Gastroesophageal sphincter (tissue), 4 donors: ENCODE measurements at regions not wholly inside any gene's neighbourhood (a gene's known extent, or its start where the extent isn't known, plus 50 kb on each side); places are given as distances from the start of the nearest gene placed in this dataset.

Experiments used
- ATAC-seq: fragments of 150-250 bp; one replicate; pipeline ENCODE4 v1.9.1; 2016; ENCODE audit warnings: mild to moderate bottlenecking, moderate library complexity
- H3K27ac ChIP-seq, 4 donors: fragments of 200-600 bp; sonication (generic) in 3 of 4; 1 replicate in 3 of 4; 2 replicates in 1 of 4; pipeline ENCODE4 v1.5.1; 2016 to 2019
- H3K27me3 ChIP-seq: fragments of 200-600 bp; sonication (generic); one replicate; pipeline ENCODE4 v1.5.1; 2019
- H3K36me3 ChIP-seq, 2 donors: fragments of 200-600 bp; sonication (generic); one replicate each; pipeline ENCODE4 v1.5.1; 2019; ENCODE audit warnings: control low read depth in 1 of 2
- H3K4me1 ChIP-seq, 3 donors: fragments of 200-600 bp; sonication (generic); 1 replicate in 2 of 3; 2 replicates in 1 of 3; pipeline ENCODE4 v1.5.1; 2016 to 2019; ENCODE audit warnings: control low read depth in 2 of 3
- H3K4me3 ChIP-seq, 2 donors: fragments of 200-600 bp; sonication (generic); one replicate each; pipeline ENCODE4 v1.5.1; 2019; ENCODE audit warnings: mild to moderate bottlenecking in 1 of 2, moderate library complexity in 1 of 2
- H3K9me3 ChIP-seq, 3 donors: fragments of 200-600 bp; sonication (generic); one replicate each; pipeline ENCODE4 v1.5.1; 2017 to 2019; ENCODE audit warnings: control low read depth in 2 of 3
- EP300 ChIP-seq: sonication (generic); formaldehyde crosslinking; IDR thresholded peaks from one replicate; pipeline ENCODE4 v1.6.1; 2017; ENCODE audit warnings: antibody characterized with exemption, mild to moderate bottlenecking
- POLR2A ChIP-seq, 2 donors: fragments of 450-650 bp; IDR thresholded peaks; one replicate each; pipeline ENCODE4 v1.6.1; 2017; ENCODE audit warnings: antibody characterized with exemption in 2 of 2, mild to moderate bottlenecking in 2 of 2, moderate library complexity in 1 of 2
- POLR2AphosphoS5 ChIP-seq: sonication (generic); formaldehyde crosslinking; IDR thresholded peaks from one replicate; pipeline ENCODE4 v1.6.1; 2017; ENCODE audit warnings: antibody characterized with exemption
- WGBS, 2 donors: methylation state at CpG; one replicate each; pipeline ENCODE4 v1.1.5; 2018; ENCODE audit warnings: low coverage in 1 of 2; 5-methylcytosine and 5-hydroxymethylcytosine counted together
- TF ChIP-seq, protein P1 (sequence below), 4 experiments: fragments of 200-600 bp in 2 of 4; fragments of 450-650 bp in 2 of 4; sonication (generic) in 1 of 4; IDR thresholded peaks; one replicate each; pipeline ENCODE4 v1.5.1; 2017 to 2019; ENCODE audit warnings: antibody characterized with exemption in 4 of 4, mild to moderate bottlenecking in 2 of 4, moderate library complexity in 2 of 4

DNA sequence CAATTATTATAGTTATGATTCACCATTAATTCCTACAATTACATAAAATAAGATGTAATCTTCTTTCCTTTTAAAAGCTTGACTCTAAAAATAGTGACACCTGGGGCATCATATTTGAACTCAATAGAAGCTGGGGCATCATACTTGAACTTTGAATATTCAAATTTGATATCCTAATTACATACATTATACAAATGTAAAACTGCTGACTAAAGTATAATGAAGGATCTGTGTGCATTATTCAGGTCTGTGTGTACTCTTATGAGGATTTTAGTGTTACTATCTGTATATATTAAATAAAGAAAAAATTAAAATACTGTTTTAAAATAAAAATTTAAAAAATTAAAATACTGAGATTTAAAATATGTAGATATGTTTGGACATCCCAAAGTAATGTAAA, 696.9 kb upstream of the FBXO33 start:
- TF ChIP-seq POLR2AphosphoS5 (no peak), EP300 (no peak), POLR2A (IDR thresholded peaks at IDR 0.05) (no peak)
- TF ChIP-seq, protein P1, sequence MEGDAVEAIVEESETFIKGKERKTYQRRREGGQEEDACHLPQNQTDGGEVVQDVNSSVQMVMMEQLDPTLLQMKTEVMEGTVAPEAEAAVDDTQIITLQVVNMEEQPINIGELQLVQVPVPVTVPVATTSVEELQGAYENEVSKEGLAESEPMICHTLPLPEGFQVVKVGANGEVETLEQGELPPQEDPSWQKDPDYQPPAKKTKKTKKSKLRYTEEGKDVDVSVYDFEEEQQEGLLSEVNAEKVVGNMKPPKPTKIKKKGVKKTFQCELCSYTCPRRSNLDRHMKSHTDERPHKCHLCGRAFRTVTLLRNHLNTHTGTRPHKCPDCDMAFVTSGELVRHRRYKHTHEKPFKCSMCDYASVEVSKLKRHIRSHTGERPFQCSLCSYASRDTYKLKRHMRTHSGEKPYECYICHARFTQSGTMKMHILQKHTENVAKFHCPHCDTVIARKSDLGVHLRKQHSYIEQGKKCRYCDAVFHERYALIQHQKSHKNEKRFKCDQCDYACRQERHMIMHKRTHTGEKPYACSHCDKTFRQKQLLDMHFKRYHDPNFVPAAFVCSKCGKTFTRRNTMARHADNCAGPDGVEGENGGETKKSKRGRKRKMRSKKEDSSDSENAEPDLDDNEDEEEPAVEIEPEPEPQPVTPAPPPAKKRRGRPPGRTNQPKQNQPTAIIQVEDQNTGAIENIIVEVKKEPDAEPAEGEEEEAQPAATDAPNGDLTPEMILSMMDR (IDR thresholded peaks at IDR 0.05) = no peak
- H3K4me1 ChIP-seq = no peaks in the 10 kb centered on the region

DNA sequence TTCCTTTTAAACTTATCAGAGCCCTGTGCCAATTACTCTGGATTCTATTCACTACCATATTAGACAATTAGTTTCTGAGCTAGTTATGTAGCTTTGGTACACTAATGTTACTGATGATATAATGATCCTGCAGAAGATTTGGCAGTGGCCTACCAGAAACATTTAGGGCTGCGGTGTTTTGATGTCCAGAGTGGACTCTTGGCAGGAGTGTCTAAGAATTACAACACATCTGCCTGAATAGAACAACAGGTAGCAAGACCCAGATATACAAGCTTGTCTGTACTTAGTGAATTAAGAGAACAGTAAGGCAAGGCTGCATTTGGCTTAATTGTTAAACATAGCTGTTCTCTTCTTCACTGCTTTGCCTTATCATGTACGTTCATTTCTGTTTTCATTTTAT, 691.6 kb upstream of the FBXO33 start:
- no peak for ATAC-seq
- 46 to 50% methylated on average over 1 to 2 of the region's 2 CpGs for WGBS, 2 donors
- H3K36me3 ChIP-seq = no peaks in the 10 kb centered on the region
- TF ChIP-seq POLR2AphosphoS5 = no peak
- TF ChIP-seq, protein P1 (IDR thresholded peaks at IDR 0.05) = no peak
- no peak for TF ChIP-seq EP300
- TF ChIP-seq POLR2A (IDR thresholded peaks at IDR 0.05) = no peak
- H3K27ac ChIP-seq = no peak overlapping the region
- H3K27me3 ChIP-seq = no peaks in the 10 kb centered on the region
- H3K4me1 ChIP-seq = no peaks in the 10 kb centered on the region
- H3K4me3 ChIP-seq = no peak overlapping the region
- no peaks in the 10 kb centered on the region for H3K9me3 ChIP-seq

More for the DNA sequence above, 696.9 kb upstream of the FBXO33 start:
- Histone ChIP-seq H3K27ac (no peak overlapping the region), H3K9me3 (no peaks in the 10 kb centered on the region), H3K27me3 (no peaks in the 10 kb centered on the region), H3K4me3 (no peak overlapping the region), H3K36me3 (no peaks in the 10 kb centered on the region)
- no peak for ATAC-seq

DNA sequence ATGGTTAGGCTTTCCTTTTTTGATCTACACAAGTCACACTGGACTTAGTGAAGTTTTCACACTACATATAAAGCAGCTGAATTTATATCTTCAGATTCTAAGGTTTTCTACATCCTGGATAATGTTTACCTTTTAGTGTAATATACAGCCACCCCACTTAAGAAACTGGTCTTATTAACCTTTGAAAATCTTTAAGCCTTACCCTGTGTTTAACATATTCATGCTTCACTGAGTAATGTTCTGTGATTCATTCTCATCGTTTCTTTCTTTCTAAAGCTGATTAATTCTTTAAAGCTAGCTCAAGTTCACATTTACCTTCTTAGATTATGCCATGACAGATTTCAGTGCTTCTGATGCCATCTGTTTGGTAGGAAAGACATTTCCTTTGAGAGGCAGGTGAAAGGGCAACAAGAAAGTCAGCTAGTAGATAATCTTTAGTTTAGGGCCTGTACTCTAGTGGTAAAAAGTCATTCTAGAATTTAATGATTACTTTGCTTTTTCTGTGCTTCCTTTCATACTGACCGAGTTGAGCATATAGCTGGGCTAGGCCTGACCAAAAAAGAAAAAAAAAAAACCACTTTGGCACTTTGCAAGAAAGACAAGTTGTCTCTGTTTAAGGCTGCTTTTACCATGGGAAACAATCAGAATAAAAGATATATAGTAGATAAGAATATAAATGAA, 690.9 kb upstream of the FBXO33 start:
- no peak overlapping the region for H3K4me3 ChIP-seq
- ATAC-seq = no peak
- TF ChIP-seq EP300 (no peak), POLR2A (IDR thresholded peaks at IDR 0.05) (no peak), POLR2AphosphoS5 (no peak)
- TF ChIP-seq, protein P1 (IDR thresholded peaks at IDR 0.05) = no peak
- H3K4me1 ChIP-seq = no peaks in the 10 kb centered on the region
- WGBS, 2 donors = 51 to 80% methylated on average over 2 of the region's 2 CpGs
- H3K27ac ChIP-seq = no peak overlapping the region
- H3K36me3 ChIP-seq = no peaks in the 10 kb centered on the region
- no peaks in the 10 kb centered on the region for H3K27me3 ChIP-seq
- H3K9me3 ChIP-seq = no peaks in the 10 kb centered on the region

DNA sequence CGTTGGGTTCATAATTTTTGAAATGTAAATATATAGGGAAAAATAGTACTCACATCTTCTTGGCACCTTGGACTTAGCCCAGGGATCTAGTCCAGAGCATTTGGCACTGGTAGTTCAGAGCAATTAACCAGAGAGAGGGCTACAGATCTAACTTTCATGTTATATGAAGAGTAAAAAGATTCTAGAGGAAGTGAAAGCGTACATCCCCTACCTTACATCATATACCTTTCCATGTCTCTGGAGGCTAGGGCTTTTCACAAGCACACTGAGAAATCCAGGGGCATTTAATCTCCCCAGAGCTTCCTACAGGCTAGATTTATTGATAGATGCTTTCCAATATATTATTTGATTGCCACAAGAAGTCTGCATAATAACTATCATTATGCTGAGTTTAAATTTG, 687.5 kb upstream of the FBXO33 start:
- no peak for ATAC-seq
- Histone ChIP-seq H3K27me3 (no peaks in the 10 kb centered on the region), H3K4me1 (no peaks in the 10 kb centered on the region), H3K27ac (no peak overlapping the region), H3K9me3 (peaks cover 0 to 4% (median 0%) of the 10 kb centered on the region in 3 donors), H3K4me3 (no peak overlapping the region), H3K36me3 (no peaks in the 10 kb centered on the region)
- 59 to 67% methylated on average over 1 of the region's 2 CpGs for whole genome bisulfite sequencing, 2 donors
- TF ChIP-seq, protein P1 (IDR thresholded peaks at IDR 0.05) = no peak
- TF ChIP-seq EP300 (no peak), POLR2A (IDR thresholded peaks at IDR 0.05) (no peak), POLR2AphosphoS5 (no peak)

DNA sequence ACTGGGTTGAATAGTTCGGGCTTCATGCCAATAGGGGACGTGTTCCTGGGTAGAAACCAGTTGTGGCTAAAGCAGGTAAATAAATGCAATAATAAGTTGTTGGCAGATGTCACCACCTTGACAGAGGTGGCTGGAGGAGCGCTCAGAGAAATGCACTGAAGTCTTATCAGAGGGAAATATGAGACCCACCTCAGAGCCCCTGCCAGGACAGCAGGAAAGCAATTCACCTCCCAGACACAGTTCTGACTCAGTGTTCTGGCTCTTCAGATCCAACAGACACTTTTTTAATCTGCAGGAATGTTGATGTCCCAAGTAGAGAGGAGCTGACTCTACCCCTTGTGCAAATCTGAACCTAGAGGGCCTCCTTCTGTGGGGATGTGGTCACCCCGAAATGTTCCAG, 687.1 kb upstream of the FBXO33 start:
- TF ChIP-seq, protein P1 (IDR thresholded peaks at IDR 0.05) = no peak
- TF ChIP-seq POLR2A (IDR thresholded peaks at IDR 0.05) (no peak), POLR2AphosphoS5 (no peak), EP300 (no peak)
- Histone ChIP-seq H3K27ac (no peak overlapping the region), H3K36me3 (no peaks in the 10 kb centered on the region), H3K4me1 (no peaks in the 10 kb centered on the region), H3K27me3 (no peaks in the 10 kb centered on the region), H3K9me3 (peaks cover 0 to 4% (median 0%) of the 10 kb centered on the region in 3 donors), H3K4me3 (no peak overlapping the region)
- ATAC-seq = no peak
- WGBS, 2 donors = 41 to 46% methylated on average over 3 to 4 of the region's 4 CpGs
